ENCODE measurements at regions not wholly inside any gene's neighbourhood (a gene's known extent, or its start where the extent isn't known, plus 50 kb on each side); places are given as distances from the start of the nearest gene placed in this dataset.

- DNase-seq (ENCODE audit: low spot score) = no peak
- in situ Hi-C loops (cut with MboI; ENCODE audit: low sequenced_read_pairs, unreplicated experiment) = no loop called here
- TF ChIP-seq CTCF (IDR thresholded peaks at IDR 0.05; ENCODE audit: borderline replicate concordance, control extremely low read depth, extremely low read depth, insufficient read depth, missing control alignments) = no peak
Observed at GRCh38 chr2:78118037-78118436, 595.9 kb upstream of the LRRTM4 start.

DNA sequence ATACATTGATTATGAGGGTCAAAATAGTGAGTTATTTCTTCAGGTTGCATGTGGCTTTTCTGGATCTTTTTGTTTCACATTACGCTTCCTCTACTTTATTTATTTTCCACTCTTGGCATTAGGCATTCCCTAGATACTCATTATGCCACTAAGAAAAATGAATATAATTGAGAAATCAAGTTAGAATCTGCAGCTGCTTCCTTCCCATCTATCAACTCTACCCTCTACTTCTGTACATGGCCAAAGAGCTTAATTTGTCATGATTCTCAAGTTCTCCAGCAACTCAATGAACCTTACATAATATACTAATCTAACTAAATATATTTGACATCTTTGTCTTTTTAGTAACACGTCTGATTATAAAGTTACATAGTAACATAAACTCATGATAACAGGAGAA lies 598.1 kb upstream of the LRRTM4 start:
- no peak for TF ChIP-seq CTCF (IDR thresholded peaks at IDR 0.05; ENCODE audit: borderline replicate concordance, control extremely low read depth, extremely low read depth, insufficient read depth, missing control alignments)
- DNase-seq (ENCODE audit: low spot score) = no peak
- in situ Hi-C loops (cut with MboI; ENCODE audit: low sequenced_read_pairs, unreplicated experiment) = no loop called here

- TF ChIP-seq CTCF (IDR thresholded peaks at IDR 0.05; ENCODE audit: borderline replicate concordance, control extremely low read depth, extremely low read depth, insufficient read depth, missing control alignments) = no peak
- no peak for DNase-seq (ENCODE audit: low spot score)
- in situ Hi-C loops (cut with MboI; ENCODE audit: low sequenced_read_pairs, unreplicated experiment) = no loop called here
Observed at GRCh38 chr2:78125042-78125441, 602.9 kb upstream of the LRRTM4 start.

- DNase-seq (ENCODE audit: low spot score) = no peak
- no peak for TF ChIP-seq CTCF (IDR thresholded peaks at IDR 0.05; ENCODE audit: borderline replicate concordance, control extremely low read depth, extremely low read depth, insufficient read depth, missing control alignments)
- in situ Hi-C loops (cut with MboI; ENCODE audit: low sequenced_read_pairs, unreplicated experiment) = no loop called here
Observed at GRCh38 chr2:78127424-78127823, 605.2 kb upstream of the LRRTM4 start.

- no peak for TF ChIP-seq CTCF (IDR thresholded peaks at IDR 0.05; ENCODE audit: borderline replicate concordance, control extremely low read depth, extremely low read depth, insufficient read depth, missing control alignments)
- in situ Hi-C loops (cut with MboI; ENCODE audit: low sequenced_read_pairs, unreplicated experiment) = no loop called here
- DNase-seq (ENCODE audit: low spot score) = no peak
Observed at GRCh38 chr2:78132391-78133370, 610.5 kb upstream of the LRRTM4 start.

GRCh38 chr2:78145395-78145996 lies 623.3 kb upstream of the LRRTM4 start:
- in situ Hi-C loops (cut with MboI; ENCODE audit: low sequenced_read_pairs, unreplicated experiment) = no loop called here
- TF ChIP-seq CTCF (IDR thresholded peaks at IDR 0.05; ENCODE audit: borderline replicate concordance, control extremely low read depth, extremely low read depth, insufficient read depth, missing control alignments) = no peak

More at GRCh38 chr2:78145395-78145996, 623.3 kb upstream of the LRRTM4 start:
- DNase-seq (ENCODE audit: low spot score) = no peak

Measured in GM13976 (cell line).